Panc1 (cell line): ENCODE measurements at regions not wholly inside any gene's neighbourhood (a gene's known extent, or its start where the extent isn't known, plus 50 kb on each side); places are given as distances from the start of the nearest gene placed in this dataset.

Experiments used
- ATAC-seq: fragments of 200-7000 bp; cut with Tn5 transposase; 2 replicates; pipeline ENCODE4 v1.9.1; 2020; ENCODE audit warnings: mild to moderate bottlenecking, moderate library complexity
- BruUV-seq: library from RNA; stranded (reverse); fragments of 400-500 nt; replicated peaks from 2 replicates; lab custom pipeline; 2021; lab: Mats Ljungman, UMichigan
- CTCF ChIA-PET: fragments of 300-600 bp; sonication (Branson Sonifier 250); formaldehyde crosslinking; loops from one replicate; lab custom pipeline; 2022; ENCODE audit warnings: antibody characterized with exemption; lab: Charles Lee
- POLR2A ChIA-PET: fragments of 300-600 bp; sonication (Branson Sonifier 250); formaldehyde crosslinking; loops from one replicate; lab custom pipeline; 2022; ENCODE audit warnings: antibody characterized with exemption; lab: Charles Lee
- DNase-seq: peaks from one replicate; pipeline ENCODE4 v3.0.0-alpha.2; 2010; ENCODE audit warnings: low read depth, low spot score
- H3K27ac ChIP-seq: 2 replicates; pipeline ENCODE4 v1.5.1; 2011; ENCODE audit warnings: mild to moderate bottlenecking, low read length, inconsistent platforms
- H3K27me3 ChIP-seq: fragments of 200-500 bp; sonication (Bioruptor generic); 2 replicates; pipeline ENCODE4 v1.6.0; 2014; ENCODE audit warnings: low read length, inconsistent platforms; ENCODE audit not compliant: control insufficient read depth, insufficient read depth
- H3K36me3 ChIP-seq: fragments of 200-500 bp; sonication (Bioruptor generic); 2 replicates; pipeline ENCODE4 v1.5.1; 2014; ENCODE audit warnings: inconsistent platforms, mild to moderate bottlenecking, low read length, moderate library complexity; ENCODE audit not compliant: control insufficient read depth, insufficient read depth
- H3K4me1 ChIP-seq: 2 replicates; pipeline ENCODE4 v1.5.1; 2011; ENCODE audit warnings: inconsistent platforms, mild to moderate bottlenecking, low read length, moderate library complexity; ENCODE audit not compliant: control insufficient read depth, insufficient read depth
- H3K4me3 ChIP-seq, 2 experiments: 2 replicates each; pipeline ENCODE4 v1.5.1; 2011 to 2012; ENCODE audit warnings: low read depth in 2 of 2, low read length in 2 of 2, mild to moderate bottlenecking in 2 of 2, inconsistent platforms in 1 of 2, moderate library complexity in 1 of 2
- H3K9me3 ChIP-seq: fragments of 200-500 bp; sonication (Bioruptor generic); 2 replicates; pipeline ENCODE4 v1.5.1; 2014; ENCODE audit warnings: low read depth, mild to moderate bottlenecking, inconsistent platforms, low read length, moderate library complexity; ENCODE audit not compliant: control insufficient read depth, insufficient read depth
- CTCF ChIP-seq: fragments of 450-650 bp; IDR thresholded peaks from 2 replicates; pipeline ENCODE4 v1.5.1; 2017; ENCODE audit warnings: mild to moderate bottlenecking
- POLR2AphosphoS5 ChIP-seq: IDR thresholded peaks from 2 replicates; pipeline ENCODE4 v1.6.1; 2012; ENCODE audit warnings: mild to moderate bottlenecking, low read depth, low read length, moderate library complexity
- REST ChIP-seq, 2 experiments: IDR thresholded peaks; 2 replicates each; pipeline ENCODE4 v1.6.1; 2011 to 2012; ENCODE audit warnings: low read depth in 2 of 2, control low read depth in 1 of 2, low read length in 1 of 2, mild to moderate bottlenecking in 1 of 2, moderate library complexity in 1 of 2; ENCODE audit not compliant: insufficient read depth in 1 of 2
- SIN3A ChIP-seq: IDR thresholded peaks from 2 replicates; pipeline ENCODE4 v1.6.1; 2012; ENCODE audit warnings: low read depth, mild to moderate bottlenecking, low read length, moderate library complexity, borderline replicate concordance; ENCODE audit not compliant: insufficient read depth
- TCF7L2 ChIP-seq: IDR thresholded peaks from 2 replicates; pipeline ENCODE4 v1.6.1; 2011; ENCODE audit warnings: mild to moderate bottlenecking, low read depth, low read length, inconsistent platforms
- in situ Hi-C: cut with HindIII; loops from 2 replicates; pipeline ENCODE4 v1.10.0; 2016; ENCODE audit warnings: low sequenced_read_pairs, low pct_unique_long_range_greater_than_20kb
- intact Hi-C: fragments of 100-400 bp; cut with micrococcal nuclease; formaldehyde crosslinking; loops from one replicate; pipeline ENCODE4 v1.10.0; 2022; ENCODE audit not compliant: unreplicated experiment

GRCh38 chr13:65293530-65294198 lies 1936.5 kb downstream of the PCDH9 start:
- intact Hi-C loops: no loop called here
- POLR2A ChIA-PET: no interaction called here
- BruUV-seq: no TSS peak
- Histone ChIP-seq H3K4me1 (no peaks in the 10 kb centered on the region), H3K27me3 (no peaks in the 10 kb centered on the region), H3K36me3 (no peaks in the 10 kb centered on the region), H3K27ac (no peak overlapping the region), H3K9me3 (no peaks in the 10 kb centered on the region), H3K4me3 (no peak overlapping the region)
- no peak for TF ChIP-seq SIN3A
- no peak for TF ChIP-seq REST (IDR thresholded peaks at IDR 0.05; ENCODE audit: insufficient read depth in 1 of 2, low read depth in 2 of 2, low read length in 1 of 2)
- TF ChIP-seq POLR2AphosphoS5: no peak
- TF ChIP-seq TCF7L2: no peak
- TF ChIP-seq CTCF: no peak
- CTCF ChIA-PET: no interaction called here
- DNase-seq (no peak), ATAC-seq (no peak)
- in situ Hi-C loops: no loop called here

GRCh38 chr13:65292488-65292901 lies 1937.6 kb downstream of the PCDH9 start:
- ATAC-seq: no peak
- in situ Hi-C loops: no loop called here
- CTCF ChIA-PET: no interaction called here

More at GRCh38 chr13:65292488-65292901, 1937.6 kb downstream of the PCDH9 start:
- H3K4me1 ChIP-seq: no peaks in the 10 kb centered on the region
- TF ChIP-seq CTCF: no peak
- no peak for TF ChIP-seq TCF7L2
- TF ChIP-seq POLR2AphosphoS5: no peak
- TF ChIP-seq REST (IDR thresholded peaks at IDR 0.05; ENCODE audit: insufficient read depth in 1 of 2, low read depth in 2 of 2, low read length in 1 of 2): no peak
- TF ChIP-seq SIN3A: no peak
- H3K27ac ChIP-seq: no peak overlapping the region
- intact Hi-C loops: no loop called here
- BruUV-seq: no TSS peak
- POLR2A ChIA-PET: no interaction called here
- no peaks in the 10 kb centered on the region for H3K36me3 ChIP-seq
- H3K4me3 ChIP-seq: no peak overlapping the region
- no peaks in the 10 kb centered on the region for H3K27me3 ChIP-seq
- H3K9me3 ChIP-seq: no peaks in the 10 kb centered on the region
- DNase-seq: no peak
